ENCODE measurements at regions not wholly inside any gene's neighbourhood (a gene's known extent, or its start where the extent isn't known, plus 50 kb on each side); places are given as distances from the start of the nearest gene placed in this dataset.
"Not testable (repeated sequence)": the region's sequence is repeated elsewhere in the genome, so short reads cannot be mapped to it uniquely, and the experiment has no call there.

DNA sequence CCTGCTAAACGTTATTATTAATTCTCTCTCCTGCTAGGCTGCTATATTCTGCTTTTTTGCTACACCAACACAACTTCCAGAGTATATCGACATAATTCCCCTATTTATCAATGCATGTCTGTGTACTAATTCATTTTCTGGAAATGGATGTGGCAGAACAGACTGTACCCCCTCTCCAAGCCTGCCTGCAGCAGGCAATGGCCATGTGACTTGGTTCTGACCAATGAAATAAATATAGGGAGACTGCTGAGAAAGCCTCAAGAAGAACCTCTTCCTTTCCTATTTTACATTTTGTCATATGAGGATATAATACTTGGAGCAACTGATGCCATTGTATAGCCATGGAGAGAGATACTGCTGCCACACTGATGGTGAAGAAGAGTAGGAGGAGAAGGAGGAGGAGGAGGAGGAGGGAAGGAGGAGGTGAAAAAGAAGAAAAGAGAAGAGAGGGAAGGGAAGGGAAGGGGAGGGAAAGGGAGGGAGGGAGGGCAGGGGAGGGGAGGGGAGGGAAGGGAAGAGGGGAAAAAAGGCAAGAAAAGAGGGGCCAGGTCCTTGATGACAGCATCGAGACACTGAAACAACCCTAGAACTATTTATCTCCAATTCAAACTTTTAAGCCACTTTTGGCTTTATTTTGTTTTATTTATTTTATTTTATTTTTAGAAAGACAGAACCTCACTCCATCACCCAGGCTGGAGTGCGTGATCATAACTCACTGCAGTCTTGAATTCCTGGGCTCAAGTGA, 57.0 kb upstream of the SPP1 start:
- H3K9me3 ChIP-seq: no peaks in the 10 kb centered on the region
- H3K27me3 ChIP-seq: no peaks in the 10 kb centered on the region
- H3K27ac ChIP-seq: no peak overlapping the region
- peaks cover 0 to 7% (median 0%) of the 10 kb centered on the region in 3 donors for H3K4me1 ChIP-seq
- no peaks in the 10 kb centered on the region for H3K36me3 ChIP-seq
- no peak for ATAC-seq
- no peak for TF ChIP-seq POLR2A (IDR thresholded peaks at IDR 0.05)
- no peak for TF ChIP-seq POLR2AphosphoS5 (IDR thresholded peaks at IDR 0.05)
- no peak for TF ChIP-seq EP300 (IDR thresholded peaks at IDR 0.05)
- TF ChIP-seq, protein P1, sequence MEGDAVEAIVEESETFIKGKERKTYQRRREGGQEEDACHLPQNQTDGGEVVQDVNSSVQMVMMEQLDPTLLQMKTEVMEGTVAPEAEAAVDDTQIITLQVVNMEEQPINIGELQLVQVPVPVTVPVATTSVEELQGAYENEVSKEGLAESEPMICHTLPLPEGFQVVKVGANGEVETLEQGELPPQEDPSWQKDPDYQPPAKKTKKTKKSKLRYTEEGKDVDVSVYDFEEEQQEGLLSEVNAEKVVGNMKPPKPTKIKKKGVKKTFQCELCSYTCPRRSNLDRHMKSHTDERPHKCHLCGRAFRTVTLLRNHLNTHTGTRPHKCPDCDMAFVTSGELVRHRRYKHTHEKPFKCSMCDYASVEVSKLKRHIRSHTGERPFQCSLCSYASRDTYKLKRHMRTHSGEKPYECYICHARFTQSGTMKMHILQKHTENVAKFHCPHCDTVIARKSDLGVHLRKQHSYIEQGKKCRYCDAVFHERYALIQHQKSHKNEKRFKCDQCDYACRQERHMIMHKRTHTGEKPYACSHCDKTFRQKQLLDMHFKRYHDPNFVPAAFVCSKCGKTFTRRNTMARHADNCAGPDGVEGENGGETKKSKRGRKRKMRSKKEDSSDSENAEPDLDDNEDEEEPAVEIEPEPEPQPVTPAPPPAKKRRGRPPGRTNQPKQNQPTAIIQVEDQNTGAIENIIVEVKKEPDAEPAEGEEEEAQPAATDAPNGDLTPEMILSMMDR (IDR thresholded peaks at IDR 0.05): no peak
- 74 to 80% methylated on average over 3 of the region's 4 CpGs for WGBS, 2 donors (ENCODE audit: low coverage in 1 of 2)
- H3K4me3 ChIP-seq: no peak overlapping the region

DNA sequence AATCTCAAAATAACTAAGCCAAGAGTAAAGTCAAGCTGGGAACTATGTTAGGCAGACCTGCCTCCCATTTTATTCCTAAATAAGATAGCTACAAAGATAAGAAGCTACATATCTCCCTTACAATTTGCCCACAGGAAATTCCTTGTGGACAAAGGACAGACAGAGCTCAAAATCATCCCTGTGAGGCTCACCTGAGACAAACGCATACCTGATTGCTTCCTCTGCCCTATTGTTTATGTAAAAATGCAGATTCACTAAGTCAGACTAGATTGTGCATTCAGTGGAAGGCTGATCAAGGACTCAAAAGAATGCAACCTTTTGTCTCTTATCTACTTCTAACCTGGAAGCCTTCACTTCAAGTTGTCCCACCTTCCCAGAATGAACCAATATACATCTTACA, 56.2 kb upstream of the SPP1 start:
- not testable (repeated sequence) for H3K27me3 ChIP-seq, ATAC-seq, H3K27ac ChIP-seq, H3K9me3 ChIP-seq, H3K4me1 ChIP-seq, H3K4me3 ChIP-seq, H3K36me3 ChIP-seq
- WGBS, 2 donors (ENCODE audit: low coverage in 1 of 2): 86 to 90% methylated on average over 1 of the region's 1 CpG

DNA sequence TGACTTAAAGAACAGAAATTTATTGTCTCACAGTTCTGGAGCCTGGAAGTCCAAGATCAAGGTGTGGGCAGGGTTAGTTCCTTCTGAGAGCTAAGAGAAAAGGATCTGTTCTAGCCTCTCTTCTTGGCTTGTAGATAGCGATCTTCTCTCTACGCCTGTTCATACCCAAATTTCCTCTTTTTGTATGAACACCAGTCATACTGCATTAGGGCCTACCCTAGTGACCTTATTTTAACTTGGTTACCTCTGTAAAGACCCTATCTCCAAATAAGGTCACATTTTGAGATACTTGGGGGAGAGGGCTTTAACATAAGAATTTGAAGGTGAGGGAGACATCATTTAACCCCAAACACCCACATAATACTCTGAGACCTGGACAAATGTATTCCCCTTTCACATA, 55.6 kb upstream of the SPP1 start:
- Histone ChIP-seq H3K4me3 (no peak overlapping the region), H3K27me3 (no peaks in the 10 kb centered on the region), H3K9me3 (no peaks in the 10 kb centered on the region), H3K4me1 (no peaks in the 10 kb centered on the region), H3K36me3 (no peaks in the 10 kb centered on the region), H3K27ac (no peak overlapping the region)
- ATAC-seq: no peak
- WGBS, 2 donors (ENCODE audit: low coverage in 1 of 2): 85 to 95% methylated on average over 2 of the region's 2 CpGs
- TF ChIP-seq POLR2AphosphoS5 (IDR thresholded peaks at IDR 0.05) (no peak), EP300 (IDR thresholded peaks at IDR 0.05) (no peak), POLR2A (IDR thresholded peaks at IDR 0.05) (no peak)
- TF ChIP-seq, protein P1 (IDR thresholded peaks at IDR 0.05): no peak

DNA sequence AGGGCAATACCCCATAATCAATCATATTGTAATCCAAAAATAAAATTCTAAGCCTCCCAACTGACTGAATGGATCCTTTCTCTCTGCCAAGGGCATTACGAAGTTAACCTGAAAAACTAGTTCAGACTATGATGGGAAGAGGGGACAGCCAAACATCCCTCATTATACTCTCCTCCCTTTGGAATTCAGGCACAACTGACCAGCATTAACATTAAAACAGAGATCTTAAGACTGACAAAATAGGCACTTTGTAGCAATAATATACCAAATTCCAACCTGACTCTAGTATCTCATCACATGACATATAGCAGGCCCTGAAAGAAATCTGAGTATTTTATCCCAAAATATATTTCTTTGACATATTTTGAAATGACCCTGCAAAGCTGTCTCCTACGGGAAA, 55.0 kb upstream of the SPP1 start:
- TF ChIP-seq POLR2AphosphoS5 (IDR thresholded peaks at IDR 0.05) (no peak), POLR2A (IDR thresholded peaks at IDR 0.05) (no peak)
- Histone ChIP-seq H3K4me3 (no peak overlapping the region), H3K27ac (no peak overlapping the region), H3K9me3 (no peaks in the 10 kb centered on the region), H3K27me3 (no peaks in the 10 kb centered on the region), H3K36me3 (no peaks in the 10 kb centered on the region), H3K4me1 (no peaks in the 10 kb centered on the region)
- WGBS, 2 donors (ENCODE audit: low coverage in 1 of 2): 80 to 93% methylated on average over 2 of the region's 2 CpGs
- ATAC-seq: no peak

DNA sequence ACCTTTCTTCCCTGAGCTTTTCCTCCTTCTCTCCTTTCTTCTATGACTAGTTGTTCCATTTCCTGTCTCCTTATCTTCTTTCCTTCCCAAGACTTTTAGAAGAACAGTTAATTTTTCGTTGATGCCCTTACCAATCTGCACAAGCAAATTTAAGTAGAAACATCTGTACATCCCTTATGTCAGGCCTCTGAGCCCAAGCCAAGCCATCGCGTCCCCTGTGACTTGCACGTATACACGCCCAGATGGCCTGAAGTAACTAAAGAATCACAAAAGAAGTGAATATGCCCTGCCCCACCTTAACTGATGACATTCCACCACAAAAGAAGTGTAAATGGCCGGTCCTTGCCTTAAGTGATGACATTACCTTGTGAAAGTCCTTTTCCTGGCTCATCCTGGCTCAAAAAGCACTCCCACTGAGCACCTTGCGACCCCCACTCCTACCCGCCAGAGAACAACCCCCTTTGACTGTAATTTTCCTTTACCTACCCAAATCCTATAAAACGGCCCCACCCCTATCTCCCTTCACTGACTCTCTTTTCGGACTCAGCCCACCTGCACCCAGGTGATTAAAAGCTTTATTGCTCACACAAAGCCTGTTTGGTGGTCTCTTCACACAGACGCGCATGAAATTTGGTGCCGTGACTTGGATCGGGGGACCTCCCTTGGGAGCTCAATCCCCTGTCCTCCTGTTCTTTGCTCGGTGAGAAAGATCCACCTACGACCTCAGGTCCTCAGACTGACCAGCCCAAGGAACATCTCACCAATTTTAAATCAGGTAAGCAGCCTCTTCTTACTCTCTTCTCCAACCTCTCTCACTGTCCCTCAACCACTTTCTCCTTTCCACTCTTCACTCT, 53.7 kb upstream of the SPP1 start:
- ATAC-seq, H3K4me3 ChIP-seq, H3K27me3 ChIP-seq, H3K9me3 ChIP-seq, H3K36me3 ChIP-seq, H3K27ac ChIP-seq, H3K4me1 ChIP-seq: not testable (repeated sequence)
- 80 to 83% methylated on average over 5 of the region's 16 CpGs for WGBS, 2 donors (ENCODE audit: low coverage in 1 of 2)

DNA sequence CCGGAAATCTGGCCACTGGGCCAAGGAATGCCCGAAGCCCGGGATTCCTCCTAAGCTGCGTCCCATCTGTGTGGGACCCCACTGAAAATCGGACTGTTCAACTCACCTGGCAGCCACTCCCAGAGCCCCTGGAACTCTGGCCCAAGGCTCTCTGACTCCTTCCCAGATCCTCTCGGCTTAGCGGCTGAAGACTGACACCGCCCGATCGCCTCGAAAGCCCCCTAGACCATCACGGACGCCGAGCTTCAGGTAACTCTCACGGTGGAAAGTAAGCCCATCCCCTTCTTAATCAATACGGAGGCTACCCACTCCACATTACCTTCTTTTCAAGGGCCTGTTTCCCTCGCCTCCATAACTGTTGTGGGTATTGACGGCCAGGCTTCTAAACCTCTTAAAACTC, 51.4 kb upstream of the SPP1 start:
- H3K27ac ChIP-seq, H3K4me1 ChIP-seq, ATAC-seq, H3K4me3 ChIP-seq, H3K9me3 ChIP-seq, H3K27me3 ChIP-seq, H3K36me3 ChIP-seq: not testable (repeated sequence)
- WGBS, 2 donors (ENCODE audit: low coverage in 1 of 2): no CpG with 5 or more reads among the region's 18 CpGs

Measured in gastroesophageal sphincter (tissue), 4 donors.